ENCODE measurements at regions not wholly inside any gene's neighbourhood (a gene's known extent, or its start where the extent isn't known, plus 50 kb on each side); places are given as distances from the start of the nearest gene placed in this dataset.
"Not testable (repeated sequence)": the region's sequence is repeated elsewhere in the genome, so short reads cannot be mapped to it uniquely, and the experiment has no call there.

GRCh38 chr14:83533734-83534133 is 1996.2 kb upstream of the FLRT2 start:
- DNase-seq = no peak

GRCh38 chr14:83534995-83535394 is 1994.9 kb upstream of the FLRT2 start:
- no peak for DNase-seq

GRCh38 chr14:83535444-83535843 is 1994.5 kb upstream of the FLRT2 start:
- DNase-seq = no peak

GRCh38 chr14:83541147-83541546 is 1988.8 kb upstream of the FLRT2 start:
- DNase-seq = no peak

GRCh38 chr14:83548061-83548839 is 1981.7 kb upstream of the FLRT2 start:
- no peak for DNase-seq

- DNase-seq = no peak
Observed at GRCh38 chr14:83556065-83556464, 1973.9 kb upstream of the FLRT2 start.

- no peak for DNase-seq
Observed at GRCh38 chr14:83556746-83557453, 1973.0 kb upstream of the FLRT2 start.

GRCh38 chr14:83558946-83559345 is 1971.0 kb upstream of the FLRT2 start:
- no peak for DNase-seq

GRCh38 chr14:83559721-83560120 is 1970.2 kb upstream of the FLRT2 start:
- DNase-seq = no peak

- no peak for DNase-seq
Observed at GRCh38 chr14:83561261-83561660, 1968.7 kb upstream of the FLRT2 start.

GRCh38 chr14:83566567-83566966 is 1963.4 kb upstream of the FLRT2 start:
- no peak for DNase-seq

GRCh38 chr14:83568141-83568540 is 1961.8 kb upstream of the FLRT2 start:
- DNase-seq = no peak

GRCh38 chr14:83575301-83575700 is 1954.6 kb upstream of the FLRT2 start:
- no peak for DNase-seq

GRCh38 chr14:83583201-83583600 is 1946.7 kb upstream of the FLRT2 start:
- no peak for DNase-seq

GRCh38 chr14:83594874-83595273 is 1935.1 kb upstream of the FLRT2 start:
- no peak for DNase-seq

- DNase-seq = peak; percentile 78
Observed at GRCh38 chr14:83607682-83608081, 1922.3 kb upstream of the FLRT2 start.

- no peak for DNase-seq
Observed at GRCh38 chr14:83611491-83611890, 1918.5 kb upstream of the FLRT2 start.

- DNase-seq = no peak
Observed at GRCh38 chr14:83611906-83612390, 1918.0 kb upstream of the FLRT2 start.

- peak; percentile 90 for DNase-seq
Observed at GRCh38 chr14:83614956-83615355, 1915.0 kb upstream of the FLRT2 start.

- no peak for DNase-seq
Observed at GRCh38 chr14:83624541-83624940, 1905.4 kb upstream of the FLRT2 start.

- DNase-seq = no peak
Observed at GRCh38 chr14:83632375-83632774, 1897.6 kb upstream of the FLRT2 start.

- no peak for DNase-seq
Observed at GRCh38 chr14:83638748-83639504, 1891.0 kb upstream of the FLRT2 start.

GRCh38 chr14:83639505-83639875 is 1890.5 kb upstream of the FLRT2 start:
- DNase-seq = not testable (repeated sequence)

- no peak for DNase-seq
Observed at GRCh38 chr14:83646228-83646627, 1883.7 kb upstream of the FLRT2 start.
